NT2/D1 (cell line): ENCODE measurements at regions not wholly inside any gene's neighbourhood (a gene's known extent, or its start where the extent isn't known, plus 50 kb on each side); places are given as distances from the start of the nearest gene placed in this dataset.

ENCODE experiments used
- DNase-seq: peaks from one replicate; pipeline ENCODE4 v3.0.0-alpha.2; 2011; ENCODE audit warnings: low read depth, low spot score
- H3K27me3 ChIP-seq: 2 replicates; pipeline ENCODE4 v1.6.0; 2011; ENCODE audit warnings: mild to moderate bottlenecking; ENCODE audit not compliant: insufficient read length, insufficient read depth
- H3K36me3 ChIP-seq: 2 replicates; pipeline ENCODE4 v1.6.1; 2011; ENCODE audit warnings: mild to moderate bottlenecking, low read length, mixed read lengths; ENCODE audit not compliant: insufficient read depth, insufficient read length
- H3K4me1 ChIP-seq: 2 replicates; pipeline ENCODE4 v1.5.1; 2011; ENCODE audit not compliant: insufficient read depth, insufficient read length
- H3K4me3 ChIP-seq: 2 replicates; pipeline ENCODE4 v1.5.1; 2011; ENCODE audit warnings: low read depth; ENCODE audit not compliant: insufficient read length
- H3K9ac ChIP-seq: 2 replicates; pipeline ENCODE4 v1.6.0; 2011; ENCODE audit warnings: low read depth; ENCODE audit not compliant: insufficient read length
- H3K9me3 ChIP-seq: 2 replicates; pipeline ENCODE4 v1.5.1; 2011; ENCODE audit warnings: mild to moderate bottlenecking, low read length; ENCODE audit not compliant: insufficient read depth
- SUZ12 ChIP-seq: IDR thresholded peaks from 2 replicates; pipeline ENCODE4 v1.6.1; 2011; ENCODE audit not compliant: insufficient read length, insufficient read depth; ENCODE audit errors: extremely low read depth
- YY1 ChIP-seq: IDR thresholded peaks from 2 replicates; pipeline ENCODE4 v1.6.1; 2011; ENCODE audit not compliant: insufficient read length, insufficient read depth
- ZNF274 ChIP-seq: IDR thresholded peaks from 2 replicates; pipeline ENCODE4 v1.6.1; 2011; ENCODE audit warnings: mild to moderate bottlenecking, low read depth, low read length

- Histone ChIP-seq H3K36me3 (no peaks in the 10 kb centered on the region), H3K27me3 (no peaks in the 10 kb centered on the region)
Measured at GRCh38 chr22:23516304-23516703, 63.8 kb downstream of the IGLL1 start.

GRCh38 chr22:23514322-23515038 is 65.6 kb downstream of the IGLL1 start:
- DNase-seq, result no peak
- TF ChIP-seq SUZ12 (no peak), YY1 (no peak), ZNF274 (no peak)
- no peak overlapping the region for H3K4me3 ChIP-seq
- peaks cover 7% of the 10 kb centered on the region for H3K4me1 ChIP-seq
- H3K9ac ChIP-seq, result no peak overlapping the region
- H3K9me3 ChIP-seq, result no peaks in the 10 kb centered on the region
- peaks cover 2% of the 10 kb centered on the region for H3K36me3 ChIP-seq
- no peaks in the 10 kb centered on the region for H3K27me3 ChIP-seq

More at GRCh38 chr22:23516304-23516703, 63.8 kb downstream of the IGLL1 start:
- H3K9me3 ChIP-seq, result no peaks in the 10 kb centered on the region
- no peak for DNase-seq
- no peak overlapping the region for H3K4me3 ChIP-seq
- TF ChIP-seq ZNF274, result no peak
- TF ChIP-seq SUZ12, result no peak
- TF ChIP-seq YY1, result no peak
- peaks cover 5% of the 10 kb centered on the region for H3K4me1 ChIP-seq
- H3K9ac ChIP-seq, result no peak overlapping the region

GRCh38 chr22:23513705-23514104 is 66.4 kb downstream of the IGLL1 start:
- TF ChIP-seq YY1 (no peak), ZNF274 (no peak), SUZ12 (no peak)
- no peak for DNase-seq
- Histone ChIP-seq H3K9me3 (no peaks in the 10 kb centered on the region), H3K4me1 (peaks cover 4% of the 10 kb centered on the region), H3K36me3 (peaks cover 2% of the 10 kb centered on the region), H3K4me3 (no peak overlapping the region), H3K27me3 (no peaks in the 10 kb centered on the region), H3K9ac (no peak overlapping the region)

- no peak overlapping the region for H3K4me3 ChIP-seq
- no peak for TF ChIP-seq YY1
- TF ChIP-seq ZNF274, result no peak
- no peak for TF ChIP-seq SUZ12
- H3K9me3 ChIP-seq, result no peaks in the 10 kb centered on the region
- peaks cover 2% of the 10 kb centered on the region for H3K4me1 ChIP-seq
- DNase-seq, result no peak
- H3K9ac ChIP-seq, result no peak overlapping the region
- H3K27me3 ChIP-seq, result no peaks in the 10 kb centered on the region
- peaks cover 2% of the 10 kb centered on the region for H3K36me3 ChIP-seq
Measured at GRCh38 chr22:23513133-23513532, 67.0 kb downstream of the IGLL1 start.

- peaks cover 2% of the 10 kb centered on the region for H3K36me3 ChIP-seq
- no peak for TF ChIP-seq SUZ12
- TF ChIP-seq YY1, result no peak
- TF ChIP-seq ZNF274, result no peak
- H3K27me3 ChIP-seq, result no peaks in the 10 kb centered on the region
- H3K9me3 ChIP-seq, result no peaks in the 10 kb centered on the region
- DNase-seq, result no peak
- no peak overlapping the region for H3K9ac ChIP-seq
- peaks cover 2% of the 10 kb centered on the region for H3K4me1 ChIP-seq
- no peak overlapping the region for H3K4me3 ChIP-seq
Measured at GRCh38 chr22:23512721-23513120, 67.4 kb downstream of the IGLL1 start.

GRCh38 chr22:23512348-23512705 is 67.8 kb downstream of the IGLL1 start:
- TF ChIP-seq SUZ12, result no peak
- TF ChIP-seq ZNF274, result no peak
- no peak for TF ChIP-seq YY1
- no peak overlapping the region for H3K4me3 ChIP-seq
- H3K27me3 ChIP-seq, result no peaks in the 10 kb centered on the region
- H3K4me1 ChIP-seq, result peaks cover 2% of the 10 kb centered on the region
- H3K9ac ChIP-seq, result no peak overlapping the region
- peaks cover 2% of the 10 kb centered on the region for H3K36me3 ChIP-seq
- no peak for DNase-seq
- H3K9me3 ChIP-seq, result no peaks in the 10 kb centered on the region

- Histone ChIP-seq H3K4me3 (no peak overlapping the region), H3K36me3 (peaks cover 2% of the 10 kb centered on the region), H3K4me1 (peaks cover 2% of the 10 kb centered on the region), H3K9ac (no peak overlapping the region), H3K27me3 (no peaks in the 10 kb centered on the region), H3K9me3 (no peaks in the 10 kb centered on the region)
- no peak for DNase-seq
- no peak for TF ChIP-seq SUZ12
Measured at GRCh38 chr22:23511627-23512347, 68.3 kb downstream of the IGLL1 start.
